PC-9 (cell line): ENCODE measurements at regions not wholly inside any gene's neighbourhood (a gene's known extent, or its start where the extent isn't known, plus 50 kb on each side); places are given as distances from the start of the nearest gene placed in this dataset.
A peak's percentile ranks its signal among the peaks of the same experiment; 100 is the strongest.

Experiments used
- BruUV-seq: library from RNA; stranded (reverse); fragments of 400-500 nt; replicated peaks from 2 replicates; lab custom pipeline; 2021; lab: Mats Ljungman, UMichigan
- CTCF ChIA-PET: fragments of 300-600 bp; sonication (Branson Sonifier 250); formaldehyde crosslinking; loops from one replicate; lab custom pipeline; 2022; ENCODE audit warnings: antibody characterized with exemption; lab: Charles Lee
- POLR2A ChIA-PET: fragments of 300-600 bp; sonication (Branson Sonifier 250); formaldehyde crosslinking; loops from one replicate; lab custom pipeline; 2022; ENCODE audit warnings: antibody characterized with exemption; ENCODE audit not compliant: unreplicated experiment; lab: Charles Lee
- DNase-seq, 2 experiments: peaks; one replicate each; pipeline versions ENCODE4 v3.0.0 to v3.0.0-alpha.2; 2015 to 2022; ENCODE audit warnings: mixed read lengths in 1 of 2
- H2AFZ ChIP-seq: fragments of 200-600 bp; sonication (generic); 2 replicates; pipeline ENCODE4 v1.8.1; 2017; ENCODE audit warnings: antibody characterized with exemption
- H3F3A ChIP-seq: fragments of 200-600 bp; sonication (generic); 2 replicates; pipeline ENCODE4 v1.8.1; 2017; ENCODE audit warnings: antibody characterized with exemption, mild to moderate bottlenecking, low read depth; ENCODE audit not compliant: insufficient read depth
- H3K27ac ChIP-seq: fragments of 200-600 bp; sonication (generic); 2 replicates; pipeline ENCODE4 v1.6.1; 2016; ENCODE audit warnings: mixed run types
- H3K27me3 ChIP-seq: fragments of 200-600 bp; sonication (generic); 2 replicates; pipeline ENCODE4 v1.6.1; 2016; ENCODE audit warnings: low read depth, mixed run types; ENCODE audit not compliant: insufficient read depth
- H3K36me3 ChIP-seq: fragments of 200-600 bp; sonication (generic); 2 replicates; pipeline ENCODE4 v1.6.1; 2016; ENCODE audit warnings: low read depth, mixed run types
- H3K4me1 ChIP-seq: fragments of 200-600 bp; sonication (generic); replicated peaks from 2 replicates; pipeline ENCODE4 v1.6.1; 2016; ENCODE audit warnings: mixed run types; ENCODE audit not compliant: insufficient read depth
- H3K4me2 ChIP-seq: fragments of 200-600 bp; sonication (generic); 2 replicates; pipeline ENCODE4 v1.6.1; 2017; ENCODE audit warnings: mixed run types
- H3K4me3 ChIP-seq: fragments of 200-600 bp; sonication (generic); 2 replicates; pipeline ENCODE4 v1.6.1; 2016; ENCODE audit warnings: mixed run types
- H3K79me2 ChIP-seq: fragments of 200-600 bp; sonication (generic); 2 replicates; pipeline ENCODE4 v1.6.1; 2017; ENCODE audit warnings: low read depth, mixed run types
- H3K9me2 ChIP-seq: fragments of 200-600 bp; sonication (generic); 2 replicates; pipeline ENCODE4 v1.8.1; 2017; ENCODE audit warnings: mild to moderate bottlenecking; ENCODE audit not compliant: insufficient read depth
- H3K9me3 ChIP-seq: fragments of 200-600 bp; sonication (generic); 2 replicates; pipeline ENCODE4 v1.8.1; 2016; ENCODE audit warnings: low read depth; ENCODE audit not compliant: insufficient read depth
- H4K20me1 ChIP-seq: fragments of 200-600 bp; sonication (generic); 2 replicates; pipeline ENCODE4 v1.8.1; 2017; ENCODE audit not compliant: insufficient read depth
- CTCF ChIP-seq: fragments of 200-600 bp; sonication (generic); conservative IDR thresholded peaks from 2 replicates; pipeline ENCODE4 v1.6.1; 2017; ENCODE audit warnings: mixed run types, antibody characterized with exemption, mild to moderate bottlenecking, moderate library complexity
- intact Hi-C: fragments of 100-400 bp; cut with micrococcal nuclease; formaldehyde crosslinking; loops from one replicate; pipeline ENCODE4 v1.10.0; 2022; ENCODE audit not compliant: unreplicated experiment

- BruUV-seq = no TSS peak
- no peaks in the 10 kb centered on the region for H3K36me3 ChIP-seq
- peaks cover 6% of the 10 kb centered on the region; the same call in 1 of the 2 replicates for H3F3A ChIP-seq
- peak overlapping the region; percentile 57 for H3K4me2 ChIP-seq
- H4K20me1 ChIP-seq = no peaks in the 10 kb centered on the region
- ChIA-PET CTCF (interaction anchor here (0.6 kb wide), 1 partner anchor 179 kb away, joined by 4 read pairs; no protein-coding TSS in a partner anchor), POLR2A (no interaction called here)
- peak overlapping the region; percentile 56; the same call in 1 of the 2 replicates for H2AFZ ChIP-seq
- intact Hi-C loops = loop anchor here (5.0 kb wide), 1 partner anchor 100 kb away; no protein-coding TSS in a partner anchor
- no peak for TF ChIP-seq CTCF
- H3K9me2 ChIP-seq = no peaks in the 10 kb centered on the region
- no peaks in the 10 kb centered on the region for H3K27me3 ChIP-seq
- H3K4me1 ChIP-seq = peaks cover 37% of the 10 kb centered on the region
- H3K4me3 ChIP-seq = no peak overlapping the region
- H3K79me2 ChIP-seq = no peaks in the 10 kb centered on the region
- peak in 1 of 2 experiments; percentile 71 for DNase-seq
- H3K9me3 ChIP-seq = no peaks in the 10 kb centered on the region
- H3K27ac ChIP-seq = peak overlapping the region; percentile 89
Measured at GRCh38 chr6:81997090-81997926, 244.8 kb upstream of the TENT5A start.

- no peak overlapping the region for H3K4me3 ChIP-seq
- H3K4me2 ChIP-seq = peak overlapping the region; percentile 57; the same call in 1 of the 2 replicates
Measured at GRCh38 chr6:81996414-81996813, 243.9 kb upstream of the TENT5A start.

More at GRCh38 chr6:81996414-81996813, 243.9 kb upstream of the TENT5A start:
- H3K9me2 ChIP-seq = no peaks in the 10 kb centered on the region
- ChIA-PET POLR2A (no interaction called here), CTCF (no interaction called here)
- no peak for TF ChIP-seq CTCF
- H3K79me2 ChIP-seq = no peaks in the 10 kb centered on the region
- intact Hi-C loops = loop anchor here (5.0 kb wide), 1 partner anchor 99 kb away; no protein-coding TSS in a partner anchor
- BruUV-seq = no TSS peak
- no peak overlapping the region for H2AFZ ChIP-seq
- peak overlapping the region; percentile 89 for H3K27ac ChIP-seq
- H3K9me3 ChIP-seq = no peaks in the 10 kb centered on the region
- no peaks in the 10 kb centered on the region for H3K27me3 ChIP-seq
- DNase-seq = no peak
- H3K4me1 ChIP-seq = peaks cover 37% of the 10 kb centered on the region
- H3K36me3 ChIP-seq = no peaks in the 10 kb centered on the region
- peaks cover 6% of the 10 kb centered on the region; the same call in 1 of the 2 replicates for H3F3A ChIP-seq
- no peaks in the 10 kb centered on the region for H4K20me1 ChIP-seq
